ENCODE measurements at regions not wholly inside any gene's neighbourhood (a gene's known extent, or its start where the extent isn't known, plus 50 kb on each side); places are given as distances from the start of the nearest gene placed in this dataset.

- BruUV-seq (replicated peaks) = no TSS peak
- H3K9me1 ChIP-seq (ENCODE audit: control insufficient read depth, insufficient read depth, low read length) = no peaks in the 10 kb centered on the region
- no peaks in the 10 kb centered on the region for H3K79me2 ChIP-seq (ENCODE audit: control insufficient read depth, insufficient read depth, low read length)
- no peak overlapping the region for H3K9ac ChIP-seq (ENCODE audit: insufficient read depth in 1 of 2, low read depth in 2 of 2, low read length in 2 of 2)
- ChIA-PET CTCF (ENCODE audit: low intra/inter-chr PET ratio) (no interaction called here), POLR2A (interaction anchor here (1.0 kb wide), 1 partner anchor 11 kb away, joined by 3 read pairs; no protein-coding TSS in a partner anchor)
- no peaks in the 10 kb centered on the region for H3K36me3 ChIP-seq (ENCODE audit: control insufficient read depth, insufficient read depth, low read length)
- no peak overlapping the region for H3K27ac ChIP-seq (ENCODE audit: extremely low read depth, low read depth, low read length)
- H2AFZ ChIP-seq (ENCODE audit: low read depth, low read length) = no peak overlapping the region
- in situ Hi-C loops (cut with MboI) = loop anchor here (5.0 kb wide), 1 partner anchor 154 kb away; no protein-coding TSS in a partner anchor
- no peak overlapping the region for H3K4me2 ChIP-seq (ENCODE audit: insufficient read depth, low read length)
- H3K9me3 ChIP-seq (replicated peaks; ENCODE audit: control insufficient read depth, insufficient read depth, low read depth, low read length) = no peaks in the 10 kb centered on the region
- WGBS (ENCODE audit: insufficient coverage, low coverage, missing lambda C conversion rate) = 10% methylated on average over 2 of the region's 2 CpGs
- no peaks in the 10 kb centered on the region for H4K20me1 ChIP-seq (replicated peaks; ENCODE audit: control insufficient read depth, insufficient read depth, low read length)
- intact Hi-C loops (cut with micrococcal nuclease) = loop anchor here (10.0 kb wide), 1 partner anchor 817 kb away; no protein-coding TSS in a partner anchor
- peaks cover 0 to 7% of the 10 kb centered on the region in 2 experiments; a peak in 1 of 5 replicates for H3K4me1 ChIP-seq (replicated peaks in 1 of 2; ENCODE audit: control insufficient read depth in 2 of 2, insufficient read depth in 2 of 2, low read length in 2 of 2)
- H3K27me3 ChIP-seq (ENCODE audit: control insufficient read depth in 2 of 2, insufficient read depth in 2 of 2, low read length in 2 of 2) = no peaks in the 10 kb centered on the region
- no peak overlapping the region for H3K4me3 ChIP-seq
- DNase-seq (ENCODE audit: extremely low read depth in 1 of 4, low spot score in 3 of 4) (peak in 1 of 4 experiments; percentile 27), FAIRE-seq (no peak), ATAC-seq (no peak)
- peak; percentile 79; the same call in 1 of the 2 replicates for TF ChIP-seq REST (IDR thresholded peaks at IDR 0.05; ENCODE audit: borderline replicate concordance)
- TF ChIP-seq REST (CRISPR knock-in tag; IDR thresholded peaks at IDR 0.05; ENCODE audit: low read depth) = no peak
- no peak for TF ChIP-seq ZBTB17 (CRISPR knock-in tag; IDR thresholded peaks at IDR 0.05)
- TF ChIP-seq ZFP36 (IDR thresholded peaks at IDR 0.05; ENCODE audit: low read depth, low read length, partially characterized antibody) = no peak
- TF ChIP-seq CTCF (IDR thresholded peaks at IDR 0.05 in 2 of 3, conservative IDR thresholded peaks at IDR 0.05 in 1 of 3; ENCODE audit: insufficient read depth in 2 of 3, low read depth in 1 of 3, low read length in 3 of 3) = peak in 1 of 3 experiments; percentile 31; a peak in 1 of 6 replicates
- TF ChIP-seq RBM22 (IDR thresholded peaks at IDR 0.05; ENCODE audit: low read depth, low read length, poor library complexity, severe bottlenecking) = no peak
- TF ChIP-seq MCM5 (IDR thresholded peaks at IDR 0.05; ENCODE audit: low read depth) = no peak
- no peak for TF ChIP-seq TOE1 (IDR thresholded peaks at IDR 0.05; ENCODE audit: borderline replicate concordance)
- TF ChIP-seq TOE1 (CRISPR knock-in tag; IDR thresholded peaks at IDR 0.05; ENCODE audit: borderline replicate concordance, low read depth) = no peak
- no peak for TF ChIP-seq HDAC2 (IDR thresholded peaks at IDR 0.05)
- no peak for TF ChIP-seq EWSR1 (IDR thresholded peaks at IDR 0.05; ENCODE audit: borderline replicate concordance, low read depth, partially characterized antibody)
- TF ChIP-seq MAFF (IDR thresholded peaks at IDR 0.05; ENCODE audit: low read length) = no peak
- TF ChIP-seq ZNF695 (CRISPR knock-in tag; IDR thresholded peaks at IDR 0.05) = no peak
- no peak for TF ChIP-seq SETDB1 (IDR thresholded peaks at IDR 0.05; ENCODE audit: low read length)
- TF ChIP-seq RCOR1 (IDR thresholded peaks at IDR 0.05; ENCODE audit: borderline replicate concordance in 1 of 2, low read depth in 2 of 2, low read length in 2 of 2) = peak in 1 of 2 experiments; percentile 68; a peak in 2 of 4 replicates
Observed at GRCh38 chr1:173257805-173258204, 50.7 kb upstream of the TNFSF4 start.
